HG03135 (cell line): ENCODE measurements at regions not wholly inside any gene's neighbourhood (a gene's known extent, or its start where the extent isn't known, plus 50 kb on each side); places are given as distances from the start of the nearest gene placed in this dataset.
"Not testable (repeated sequence)": the region's sequence is repeated elsewhere in the genome, so short reads cannot be mapped to it uniquely, and the experiment has no call there.

Source experiments
- ATAC-seq: cut with Tn5 transposase; IDR thresholded peaks from one replicate; pipeline ENCODE4 v1.9.1; 2021; ENCODE audit warnings: mild to moderate bottlenecking, moderate library complexity; ENCODE audit not compliant: unreplicated experiment

DNA sequence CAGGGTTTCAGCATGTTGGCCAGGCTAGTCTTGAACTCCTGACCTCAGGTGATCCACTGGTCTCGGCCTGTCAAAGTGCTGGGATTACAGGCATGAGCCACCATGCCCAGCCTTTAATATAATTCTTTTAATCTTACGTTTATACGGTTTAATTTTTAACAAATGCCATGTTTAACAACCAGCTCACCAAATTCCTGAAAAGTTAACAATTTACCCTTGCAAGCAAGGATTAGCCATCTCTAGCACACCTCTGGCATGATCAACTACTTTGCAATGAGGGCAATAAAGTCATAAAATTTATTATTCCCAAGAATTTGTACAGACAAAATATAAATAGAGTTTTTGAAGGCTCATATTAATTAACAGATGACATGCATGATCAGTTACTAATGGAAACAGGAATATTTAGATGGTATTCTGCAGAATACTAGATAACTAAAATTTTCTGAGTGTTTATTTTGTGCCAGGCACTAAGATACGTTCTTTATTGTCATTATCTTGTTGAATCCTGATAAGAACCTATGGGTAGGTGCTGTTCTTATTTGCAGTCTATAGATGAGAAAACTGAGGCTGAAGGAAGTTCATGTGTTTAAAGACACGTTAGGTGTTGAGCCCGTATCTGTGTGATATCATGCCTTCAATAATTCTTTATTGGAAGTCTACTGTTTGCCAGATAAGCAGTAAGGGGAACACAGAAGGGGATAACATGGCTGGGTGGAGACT is 190.1 kb downstream of the CDCA7 start:
- ATAC-seq, result no peak

DNA sequence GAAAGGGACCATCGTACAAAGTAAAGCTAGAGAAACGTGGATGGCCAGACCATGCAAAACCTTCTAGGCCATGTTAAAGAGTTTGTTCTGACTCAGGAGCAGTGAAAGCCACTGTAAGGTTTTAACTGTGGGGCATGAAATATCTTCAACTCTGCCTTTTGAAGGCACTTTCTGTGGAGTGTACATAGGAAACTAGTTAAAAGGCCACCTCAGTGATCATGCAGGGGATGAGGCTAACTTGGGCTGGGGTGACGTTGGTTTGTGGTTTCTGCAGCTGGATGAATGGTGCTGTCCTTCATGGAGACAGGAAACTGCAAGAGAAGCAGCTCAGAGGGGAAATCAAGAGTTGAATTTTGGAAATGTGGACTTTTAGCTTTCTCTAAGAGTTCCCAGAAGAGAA is 190.7 kb downstream of the CDCA7 start:
- ATAC-seq, result no peak

GRCh38 chr2:173547499-173547898 is 192.8 kb downstream of the CDCA7 start:
- no peak for ATAC-seq

- no peak for ATAC-seq
Measured at GRCh38 chr2:173550143-173550542, 195.5 kb downstream of the CDCA7 start.

DNA sequence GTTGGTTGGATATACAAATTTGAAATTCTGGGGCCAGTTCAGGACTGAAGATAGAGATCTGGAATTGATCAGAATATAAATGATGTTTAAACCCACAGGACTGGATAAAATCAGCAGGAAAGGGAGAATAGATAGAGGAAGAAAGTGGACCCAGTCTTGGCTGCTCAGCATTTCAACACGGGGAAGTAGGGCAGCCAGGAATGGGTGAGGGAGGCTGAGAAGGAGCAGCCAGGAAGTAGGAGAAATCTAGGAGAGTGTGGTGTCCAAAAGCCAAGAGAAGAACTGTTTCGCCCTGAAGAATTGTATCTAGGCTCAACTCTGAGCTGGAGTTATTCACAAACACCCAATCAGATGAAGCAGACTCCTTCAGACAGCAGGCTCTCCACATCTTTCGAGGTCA is 197.9 kb downstream of the CDCA7 start:
- ATAC-seq, result no peak

- ATAC-seq, result no peak
Measured at GRCh38 chr2:173553593-173553992, 198.9 kb downstream of the CDCA7 start.

DNA sequence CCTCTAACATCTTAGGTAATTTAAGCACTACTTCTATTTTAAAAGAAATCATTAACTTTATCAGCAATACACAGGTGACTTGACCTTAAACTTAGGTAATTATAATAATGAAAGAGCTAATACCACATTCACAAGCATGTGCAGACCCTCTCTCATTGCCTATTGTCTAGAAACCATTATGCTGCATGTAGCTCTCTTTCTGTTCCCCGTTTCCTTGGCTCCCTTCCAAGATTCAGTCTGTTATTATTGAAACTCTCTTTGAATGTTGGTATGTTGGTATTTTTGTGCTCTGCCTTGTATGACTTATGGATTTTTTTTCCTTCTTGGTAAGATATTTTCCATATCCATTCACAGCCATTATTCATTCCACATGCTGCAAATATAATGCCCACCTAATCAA is 201.2 kb downstream of the CDCA7 start:
- no peak for ATAC-seq

DNA sequence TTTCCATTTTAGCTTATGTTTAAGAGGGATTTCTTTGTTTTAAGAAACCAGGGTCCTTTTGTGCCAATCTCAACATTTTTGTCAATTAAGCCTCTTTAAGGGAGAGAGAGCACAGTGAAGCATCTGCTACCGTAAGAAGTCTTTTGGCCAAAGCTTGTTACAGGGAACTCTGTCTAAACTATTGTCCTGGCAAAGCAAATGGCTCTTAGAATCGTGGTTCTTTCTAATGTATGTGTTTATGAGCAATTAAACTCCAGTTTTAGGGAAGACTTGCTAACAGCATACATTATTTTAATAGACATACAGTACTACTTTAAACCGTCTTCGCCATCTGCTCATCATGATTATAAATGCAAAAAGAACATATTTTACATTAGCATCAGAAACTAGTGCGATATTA is 202.1 kb downstream of the CDCA7 start:
- ATAC-seq, result no peak

DNA sequence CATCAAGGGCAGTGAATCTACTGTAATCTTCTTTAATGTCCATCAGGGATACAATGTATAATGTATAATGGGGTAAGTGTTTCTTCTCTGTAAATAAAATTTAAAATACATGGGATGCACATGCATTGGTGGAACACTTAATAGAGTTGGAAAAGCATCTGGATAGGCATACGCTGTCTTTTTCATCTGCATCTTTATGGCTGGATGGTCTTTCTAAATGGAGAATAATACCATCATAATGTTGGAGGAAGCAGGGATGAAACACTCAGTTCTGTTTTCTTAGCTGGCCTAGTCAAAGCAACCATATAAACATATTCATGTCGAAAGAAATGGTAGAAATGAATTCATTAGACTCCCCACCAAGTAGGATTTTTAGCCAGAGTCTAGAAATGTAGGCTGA is 202.8 kb downstream of the CDCA7 start:
- ATAC-seq, result no peak

DNA sequence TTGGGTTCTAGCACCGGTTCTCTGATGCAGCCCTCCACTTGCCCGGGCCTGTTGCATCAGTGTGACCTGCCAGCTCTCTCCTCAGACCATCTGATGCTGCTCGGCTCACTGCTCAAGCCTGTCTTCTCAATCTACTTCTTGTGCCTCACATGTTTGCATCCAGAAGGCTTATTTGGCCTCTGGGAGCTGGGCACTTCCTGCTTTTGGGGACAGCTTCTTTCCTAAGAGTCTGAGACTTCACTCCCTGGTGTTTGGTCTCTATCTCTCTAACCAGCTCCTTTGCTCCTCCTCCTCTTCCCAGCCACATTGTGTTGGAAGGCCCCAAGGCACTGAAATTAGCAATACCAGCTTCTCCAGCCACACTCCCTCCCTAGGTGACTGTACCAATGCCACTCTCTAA is 212.8 kb downstream of the CDCA7 start:
- no peak for ATAC-seq

DNA sequence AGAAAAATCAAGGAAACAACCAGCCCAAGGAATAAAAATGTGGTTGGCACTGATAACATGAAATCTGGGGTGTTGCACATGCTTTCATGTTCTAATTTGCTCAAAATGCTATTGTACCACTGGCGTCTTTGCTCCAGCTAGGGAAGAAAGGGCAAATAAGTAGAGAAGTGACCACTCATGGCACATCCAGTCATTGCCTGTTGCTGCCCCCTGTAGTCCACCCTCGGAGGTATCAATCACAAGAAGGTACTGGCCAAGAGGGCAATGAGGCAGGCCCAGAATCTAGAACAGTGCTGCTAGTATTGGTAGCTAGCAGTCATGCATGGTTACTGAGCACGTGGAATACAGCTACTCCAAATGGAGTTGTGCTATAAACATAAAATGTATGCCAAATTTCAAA is 213.4 kb downstream of the CDCA7 start:
- ATAC-seq, result no peak

DNA sequence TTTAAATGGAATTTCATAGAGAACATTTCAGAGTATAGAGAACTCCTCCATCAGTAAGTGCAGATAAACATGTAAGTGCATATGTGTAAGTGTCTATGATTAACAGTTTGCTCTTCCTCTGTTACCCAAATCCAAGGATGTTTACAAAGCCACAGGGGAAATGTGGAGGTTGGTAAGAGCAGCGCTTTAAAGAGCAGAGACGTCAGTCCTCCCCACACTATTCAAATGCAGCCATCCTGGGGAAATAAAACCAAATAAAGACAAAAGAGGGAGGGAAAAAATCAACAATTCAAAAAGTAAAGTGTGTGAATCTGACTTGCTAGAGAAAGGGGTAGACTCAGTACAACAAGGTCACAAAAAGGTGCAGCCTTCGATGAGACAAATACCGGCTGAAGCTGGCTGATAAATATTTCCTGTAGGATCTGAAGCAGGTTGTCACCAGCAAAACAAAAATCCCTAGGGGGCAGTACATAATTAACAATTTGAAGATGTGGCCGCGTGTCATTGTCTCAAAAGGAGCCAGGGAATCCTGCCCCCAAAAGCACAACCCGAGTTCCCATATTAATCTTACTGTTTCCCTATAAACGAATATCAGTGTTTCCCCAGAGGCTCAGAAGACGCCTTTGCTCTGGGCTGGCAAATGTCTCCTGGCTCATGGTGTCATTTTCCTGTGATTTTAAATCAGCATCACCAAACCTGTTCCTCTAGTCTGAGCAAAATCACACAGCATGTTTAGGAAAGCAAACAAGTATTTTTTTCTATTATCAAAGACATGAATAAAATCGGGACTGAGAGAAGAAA is 216.5 kb downstream of the CDCA7 start:
- no peak for ATAC-seq

GRCh38 chr2:173571887-173572680 is 217.4 kb downstream of the CDCA7 start:
- no peak for ATAC-seq

GRCh38 chr2:173572848-173573247 is 218.2 kb downstream of the CDCA7 start:
- ATAC-seq, result peak; percentile 65

GRCh38 chr2:173573782-173574181 is 219.1 kb downstream of the CDCA7 start:
- not testable (repeated sequence) for ATAC-seq

DNA sequence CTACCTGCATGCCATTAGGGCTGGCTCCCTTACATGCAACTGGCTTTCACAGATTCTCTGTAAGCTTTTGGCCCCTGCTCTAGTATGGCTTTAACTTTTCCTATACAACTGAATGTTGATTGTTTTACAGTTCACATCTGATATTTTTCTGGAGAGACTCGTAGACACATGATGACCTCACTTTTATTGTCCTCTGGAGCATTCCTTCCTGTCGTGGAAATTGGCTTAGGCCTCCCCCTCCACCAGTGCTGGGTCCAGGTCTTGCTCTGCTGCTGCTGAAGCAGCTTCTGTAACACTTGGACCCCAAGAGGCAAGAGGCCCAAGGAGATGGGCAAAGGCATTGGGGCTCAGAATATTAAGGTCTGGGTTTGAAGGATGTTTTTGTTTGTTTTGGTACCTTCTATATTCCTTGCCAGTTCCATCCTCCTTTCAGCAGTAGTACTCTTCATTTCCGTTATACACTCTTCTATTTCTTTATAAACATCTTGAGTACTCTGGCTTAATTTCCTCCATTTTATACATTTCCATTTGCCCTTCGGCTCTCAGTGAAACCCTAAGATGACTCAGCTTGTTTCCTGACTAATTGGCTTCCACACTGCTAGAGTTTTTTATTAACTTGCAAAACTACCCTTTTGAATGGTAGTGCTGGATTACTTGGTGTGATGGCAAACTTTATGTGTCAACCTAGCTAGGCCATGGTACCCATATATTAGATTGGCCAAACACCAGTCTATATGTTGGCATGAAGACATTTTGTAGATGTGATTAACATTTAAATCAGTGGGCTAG is 219.8 kb downstream of the CDCA7 start:
- ATAC-seq, result no peak

DNA sequence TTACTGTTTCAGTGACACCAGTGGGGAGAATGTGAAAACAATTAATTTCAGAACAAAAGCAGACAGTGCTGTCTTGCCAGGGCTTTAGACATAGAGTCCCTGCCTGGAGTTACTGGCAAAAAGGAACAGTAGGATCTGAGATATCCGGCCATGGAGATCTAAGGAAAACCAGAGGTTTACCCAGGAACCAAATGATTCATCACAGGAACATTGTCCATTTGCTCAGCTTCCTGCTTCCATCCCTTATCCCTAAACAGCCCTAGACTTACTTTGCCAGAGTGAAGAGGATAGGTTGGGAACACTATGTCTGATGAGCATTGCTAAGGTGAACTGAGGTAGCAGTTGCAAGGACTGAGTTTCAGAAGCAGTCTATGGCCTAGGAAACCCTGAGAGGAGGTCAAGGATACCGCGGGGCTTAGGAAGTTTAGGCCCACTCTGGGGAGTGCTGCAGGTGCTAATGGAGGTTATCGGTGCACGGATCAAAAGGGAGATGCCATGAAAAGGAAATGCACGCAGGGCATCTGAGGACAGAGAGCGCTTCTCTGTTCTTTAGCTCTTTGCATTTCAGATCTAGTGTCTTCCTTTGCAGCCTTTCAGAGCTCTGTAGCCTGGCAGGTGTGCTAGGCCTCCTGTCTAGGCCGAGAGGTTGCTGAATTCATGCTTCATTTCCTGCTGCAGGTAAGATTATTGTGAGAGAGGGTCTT is 223.9 kb downstream of the CDCA7 start:
- ATAC-seq, result no peak

GRCh38 chr2:173580351-173580750 is 225.7 kb downstream of the CDCA7 start:
- ATAC-seq, result no peak

DNA sequence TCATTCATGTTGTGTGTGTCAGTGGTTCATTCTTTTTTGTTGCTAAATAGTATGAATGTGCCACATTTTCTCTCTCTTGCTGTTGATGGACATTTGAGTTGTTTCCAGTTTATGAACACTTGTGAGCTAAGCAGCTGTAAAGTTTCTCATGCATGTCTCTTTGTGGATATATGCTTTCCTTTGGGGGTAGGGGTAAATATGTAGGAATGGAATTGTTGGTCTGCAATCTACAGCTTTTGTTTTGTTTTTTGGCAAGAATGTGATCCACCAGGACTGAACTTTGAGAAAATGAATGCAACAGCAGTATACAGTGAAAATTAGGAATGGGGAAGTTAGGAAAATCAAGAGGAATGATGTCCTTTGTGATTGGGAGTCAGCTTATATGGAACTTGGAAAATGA is 226.3 kb downstream of the CDCA7 start:
- no peak for ATAC-seq

DNA sequence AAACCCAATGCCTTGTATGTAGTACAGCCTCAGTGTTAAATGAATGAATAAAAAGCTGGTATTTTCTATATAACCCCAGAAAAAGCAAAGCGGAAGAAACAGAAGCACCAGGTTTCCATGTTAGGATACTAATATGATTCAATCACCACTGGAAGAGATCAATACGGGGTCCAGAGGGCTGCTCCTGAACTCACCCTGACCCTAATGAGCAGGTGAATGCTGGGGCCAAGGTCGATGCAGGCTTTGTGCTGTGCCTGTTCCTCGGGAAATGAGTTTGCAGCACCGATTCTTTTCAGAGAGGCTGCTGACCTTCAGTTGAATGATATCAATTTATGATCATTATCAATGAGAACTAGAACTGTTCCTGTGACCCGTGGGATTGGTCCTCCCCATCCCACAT is 228.5 kb downstream of the CDCA7 start:
- ATAC-seq, result no peak
